ENCODE measurements at regions not wholly inside any gene's neighbourhood (a gene's known extent, or its start where the extent isn't known, plus 50 kb on each side); places are given as distances from the start of the nearest gene placed in this dataset.

DNA sequence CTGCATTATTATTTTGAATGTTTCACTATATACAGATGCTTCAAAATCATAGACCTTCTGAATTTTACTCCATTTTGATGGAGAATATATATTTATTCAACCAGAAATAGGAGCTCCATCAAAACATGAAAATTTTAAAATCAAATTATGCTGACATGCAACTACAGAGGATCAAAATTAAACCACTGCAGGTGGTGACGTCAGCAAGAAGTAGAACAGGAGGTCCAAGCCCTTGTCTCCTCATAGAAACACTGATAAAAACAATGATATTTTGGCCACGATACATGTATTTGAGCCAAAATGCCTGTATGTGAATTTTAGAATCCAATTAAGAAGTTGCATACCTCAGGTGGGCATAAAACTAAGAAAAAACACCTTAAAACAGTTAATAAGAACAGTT is 236.6 kb upstream of the FBXL7 start:
- DNase-seq (ENCODE audit: low read depth in 2 of 2): no peak

GRCh38 chr5:15261269-15261995 is 238.5 kb upstream of the FBXL7 start:
- no peak for DNase-seq (ENCODE audit: low read depth in 2 of 2)

DNA sequence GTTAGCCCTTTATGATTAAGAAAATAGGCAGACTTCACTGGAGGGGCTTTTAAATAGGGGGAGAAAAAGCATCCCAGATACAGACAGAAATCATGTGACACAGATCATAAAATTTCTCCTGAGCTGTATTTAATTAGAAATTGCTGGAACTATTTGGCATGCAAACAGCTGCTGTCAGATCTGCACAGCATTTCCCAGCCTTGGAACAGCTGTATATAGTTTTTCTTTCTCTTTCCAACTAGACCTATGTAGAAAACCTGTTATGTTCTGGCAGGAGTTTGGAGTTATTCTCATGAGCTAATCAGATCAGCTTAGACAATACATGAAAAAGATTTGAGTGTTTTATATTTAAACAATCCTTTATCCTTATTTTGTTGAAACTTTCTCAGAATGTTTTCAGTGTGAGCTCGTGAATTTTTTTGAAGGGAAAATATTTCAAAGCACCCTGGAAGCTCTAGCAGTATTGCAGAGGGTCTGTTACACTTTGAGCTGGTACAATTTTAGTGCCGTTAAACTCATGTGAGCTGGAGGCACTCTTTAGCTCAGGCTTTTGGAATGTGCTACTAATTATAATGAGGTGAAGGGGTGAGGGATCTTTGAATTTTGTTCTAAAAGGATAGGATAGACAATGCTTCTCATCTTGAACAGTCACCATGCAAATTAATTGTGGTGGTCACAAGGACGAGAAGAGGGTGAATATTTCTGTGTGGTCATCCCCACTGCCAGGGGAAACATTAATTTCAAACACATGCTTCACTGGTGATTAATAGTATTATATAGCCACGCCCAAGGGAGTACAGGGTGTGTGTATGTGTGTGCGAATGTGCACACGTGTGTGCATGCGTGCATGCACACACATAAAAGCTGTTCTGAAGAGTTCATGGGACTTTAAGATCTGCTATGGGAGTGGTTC is 239.4 kb upstream of the FBXL7 start:
- DNase-seq (ENCODE audit: low read depth in 2 of 2): no peak

DNA sequence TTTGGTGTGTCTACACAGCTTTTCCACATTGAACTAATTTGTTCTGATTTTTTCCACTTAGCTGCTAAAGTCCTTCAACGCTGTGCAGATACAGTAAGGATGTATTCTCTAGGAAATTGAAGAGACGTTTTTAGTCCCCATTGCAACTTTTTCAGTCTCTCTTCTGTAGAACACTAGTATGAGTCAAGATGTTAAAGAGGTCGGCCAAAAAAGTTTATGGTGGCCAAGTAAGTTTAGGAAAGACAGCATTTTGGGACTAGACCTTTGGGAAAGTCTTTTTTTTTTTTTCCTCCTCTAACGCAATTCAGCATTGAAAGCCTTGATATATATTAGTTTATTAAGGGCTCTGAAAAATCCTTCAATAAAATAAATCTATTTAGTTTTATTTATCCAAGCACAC is 243.5 kb upstream of the FBXL7 start:
- no peak for DNase-seq (ENCODE audit: low read depth in 2 of 2)

- DNase-seq (ENCODE audit: low read depth in 2 of 2): no peak
Observed at GRCh38 chr5:15255576-15255975, 244.4 kb upstream of the FBXL7 start.

DNA sequence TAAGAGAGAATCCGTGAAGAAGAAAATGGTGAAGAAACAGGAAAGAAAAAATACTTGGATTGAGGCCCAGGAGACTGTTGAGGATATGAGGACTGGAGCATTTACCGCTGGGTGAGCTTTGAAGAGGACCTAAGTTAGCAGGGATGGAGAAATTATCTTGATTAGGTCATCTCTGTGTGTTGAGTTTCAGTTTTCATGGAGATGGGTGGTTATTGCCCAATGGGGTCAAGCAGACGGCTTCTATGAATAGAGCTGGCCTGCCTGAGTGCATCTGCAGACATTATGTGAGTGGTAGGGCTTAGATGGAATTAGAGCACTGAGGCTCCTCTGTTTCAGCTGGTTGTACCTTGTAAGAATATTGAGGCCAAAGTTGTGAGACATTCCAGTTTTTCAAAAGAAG is 245.4 kb upstream of the FBXL7 start:
- DNase-seq (ENCODE audit: low read depth in 2 of 2): no peak

- DNase-seq (ENCODE audit: low read depth in 2 of 2): no peak
Observed at GRCh38 chr5:15252331-15252730, 247.6 kb upstream of the FBXL7 start.

GRCh38 chr5:15249152-15249551 is 250.8 kb upstream of the FBXL7 start:
- DNase-seq (ENCODE audit: low read depth in 2 of 2): no peak

- no peak for DNase-seq (ENCODE audit: low read depth in 2 of 2)
Observed at GRCh38 chr5:15248731-15249130, 251.2 kb upstream of the FBXL7 start.

GRCh38 chr5:15245913-15246312 is 254.1 kb upstream of the FBXL7 start:
- DNase-seq (ENCODE audit: low read depth in 2 of 2): no peak

- no peak for DNase-seq (ENCODE audit: low read depth in 2 of 2)
Observed at GRCh38 chr5:15243301-15244020, 256.5 kb upstream of the FBXL7 start.

DNA sequence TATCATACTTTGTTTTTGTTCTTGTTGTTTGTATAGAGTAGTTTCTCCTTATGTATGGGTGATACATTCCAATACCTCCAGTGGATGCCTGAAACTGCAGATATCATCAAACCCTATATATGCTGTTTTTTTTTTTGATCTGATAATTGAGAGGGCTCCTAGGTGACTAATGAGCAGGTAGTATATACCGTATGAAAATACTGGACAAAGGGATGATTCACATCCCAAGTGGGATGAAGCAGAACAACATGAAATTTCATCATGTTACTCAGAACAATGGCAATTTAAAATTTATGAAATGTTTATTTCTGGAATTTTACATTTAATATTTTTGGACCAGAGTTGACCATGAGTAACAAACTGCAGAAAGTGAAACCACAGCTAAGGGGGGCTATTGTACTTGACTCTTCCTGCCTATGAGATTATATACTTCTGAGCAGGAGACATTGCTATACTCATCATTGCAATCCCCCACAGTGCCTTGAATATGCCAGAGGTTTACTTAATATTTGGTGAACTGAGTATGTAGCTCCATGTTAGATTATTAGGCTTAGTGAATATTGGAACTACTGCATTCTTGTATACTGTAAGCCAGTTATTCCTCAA is 258.7 kb upstream of the FBXL7 start:
- no peak for DNase-seq (ENCODE audit: low read depth in 2 of 2)

DNA sequence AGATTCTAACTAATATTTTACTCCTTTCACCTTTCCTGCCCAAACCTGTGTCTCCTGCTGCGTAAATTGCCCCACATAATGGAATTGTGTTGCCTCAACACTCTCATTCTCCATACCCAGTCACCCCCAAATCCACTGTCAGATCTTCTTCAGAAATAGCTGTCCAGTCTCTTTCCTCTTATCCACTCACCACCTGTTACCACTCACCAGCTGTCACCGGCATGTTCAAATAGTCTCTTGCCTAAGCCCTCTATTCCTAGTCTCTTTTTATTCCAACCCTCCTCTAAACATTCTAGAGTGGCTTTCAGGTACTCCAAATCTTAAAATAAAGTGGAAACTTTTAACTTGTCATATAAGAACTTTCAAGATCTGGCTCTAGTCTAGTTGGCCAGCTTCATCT is 262.0 kb upstream of the FBXL7 start:
- DNase-seq (ENCODE audit: low read depth in 2 of 2): no peak

DNA sequence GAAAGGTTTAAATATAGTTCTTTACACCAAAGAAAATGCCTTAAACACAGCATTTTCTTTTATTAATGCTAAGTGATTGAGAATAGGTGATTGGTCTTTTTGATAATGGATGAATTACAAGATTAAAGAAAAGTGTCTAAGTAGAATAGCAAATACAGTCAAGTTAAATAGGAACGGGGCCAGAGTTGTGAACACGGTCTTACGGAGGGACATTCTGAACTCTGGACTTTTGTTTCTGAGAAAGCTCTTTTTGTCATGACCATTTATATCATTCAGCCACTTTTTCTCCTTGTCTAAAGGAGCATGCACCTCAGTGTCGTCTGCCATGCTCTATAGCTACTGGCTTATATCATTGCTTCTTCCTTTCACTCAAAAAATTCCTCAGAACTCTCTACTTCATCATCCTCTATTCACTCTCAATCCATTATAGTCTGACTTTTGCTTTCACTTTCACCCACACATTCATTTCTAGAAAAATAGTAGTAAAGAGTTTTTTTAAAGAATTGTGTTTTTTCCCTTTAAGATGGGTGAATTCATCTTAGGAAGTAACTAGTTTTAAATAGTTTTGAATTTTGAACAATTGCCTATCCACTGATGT is 263.0 kb upstream of the FBXL7 start:
- DNase-seq (ENCODE audit: low read depth in 2 of 2): no peak

GRCh38 chr5:15234911-15235310 is 265.1 kb upstream of the FBXL7 start:
- no peak for DNase-seq (ENCODE audit: low read depth in 2 of 2)

DNA sequence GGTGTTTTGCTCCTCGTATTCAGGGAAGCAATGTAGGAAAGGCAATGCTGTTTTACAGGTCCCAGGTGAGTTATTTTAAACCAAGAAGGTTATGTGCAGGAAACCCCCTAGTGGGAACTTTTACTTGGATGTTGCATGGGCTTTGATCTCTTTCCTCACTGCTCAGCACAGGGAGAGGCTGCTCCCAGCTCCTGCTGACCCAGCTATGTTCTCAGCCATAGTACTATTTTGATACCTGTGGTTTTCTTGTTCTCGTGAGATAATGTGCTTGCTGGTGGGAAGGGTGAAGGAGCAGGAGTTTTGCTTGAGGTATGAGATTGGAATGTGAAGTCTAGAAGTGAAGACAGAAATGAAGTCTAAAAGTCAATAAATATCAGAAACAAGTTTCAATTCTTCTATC is 265.6 kb upstream of the FBXL7 start:
- DNase-seq (ENCODE audit: low read depth in 2 of 2): no peak

DNA sequence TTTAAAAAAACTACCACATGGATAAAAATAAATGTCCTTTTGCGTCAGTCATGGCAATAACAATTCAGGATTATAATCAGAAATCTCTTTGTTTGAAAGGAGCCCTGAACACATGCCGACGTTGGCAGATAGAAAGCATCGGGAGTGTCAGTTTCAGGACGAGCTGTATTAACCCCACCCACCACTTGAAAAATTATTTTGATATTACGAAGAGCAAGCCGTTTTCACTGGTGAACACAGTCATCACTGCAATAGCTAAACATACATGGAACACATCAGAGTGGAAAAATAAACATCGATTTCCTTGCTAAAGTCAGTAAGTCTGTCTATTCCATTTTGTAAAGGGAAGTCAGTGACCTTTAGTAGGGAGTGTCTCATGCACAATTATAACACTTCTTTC is 266.4 kb upstream of the FBXL7 start:
- no peak for DNase-seq (ENCODE audit: low read depth in 2 of 2)

DNA sequence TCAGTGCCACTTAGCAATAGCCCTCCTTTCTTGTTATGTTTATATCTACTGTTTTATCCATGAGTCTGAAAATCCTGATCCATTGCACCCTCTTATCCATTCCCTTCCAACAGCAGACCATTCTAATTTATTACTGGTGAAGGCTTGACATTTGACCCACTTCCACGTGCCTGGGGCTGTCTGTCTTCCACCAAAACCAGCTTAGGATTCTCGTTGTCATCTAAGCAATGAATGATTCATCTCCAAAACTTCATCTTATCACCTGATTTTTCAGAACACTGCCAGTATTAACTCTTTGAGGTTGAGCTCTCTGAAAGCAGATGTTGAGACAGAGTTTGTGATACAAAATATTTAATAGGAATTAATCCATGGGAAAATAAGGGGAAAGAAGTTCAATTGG is 277.8 kb upstream of the FBXL7 start:
- no peak for DNase-seq (ENCODE audit: low read depth in 2 of 2)

GRCh38 chr5:15220642-15221173 is 279.3 kb upstream of the FBXL7 start:
- no peak for DNase-seq (ENCODE audit: low read depth in 2 of 2)

GRCh38 chr5:15215056-15215455 is 284.9 kb upstream of the FBXL7 start:
- DNase-seq (ENCODE audit: low read depth in 2 of 2): no peak

- DNase-seq (ENCODE audit: low read depth in 2 of 2): no peak
Observed at GRCh38 chr5:15214010-15214409, 286.0 kb upstream of the FBXL7 start.

Measured in stimulated activated CD8-positive, alpha-beta memory T cell treated with anti-CD3 and anti-CD28 coated beads, Interleukin-7, amount 100 ng/mL, for 4 hours (primary cell).